Prostate gland (tissue), 2 donors: ENCODE measurements at regions not wholly inside any gene's neighbourhood (a gene's known extent, or its start where the extent isn't known, plus 50 kb on each side); places are given as distances from the start of the nearest gene placed in this dataset.

Experiments
- DNase-seq: peaks from one replicate; pipeline ENCODE4 v3.0.0-alpha.2; 2019; ENCODE audit warnings: low spot score
- H3K27ac ChIP-seq, 2 donors: fragments of 200-600 bp; sonication (generic); 2 replicates each; pipeline ENCODE4 v1.5.1; 2017 to 2019
- H3K27me3 ChIP-seq: fragments of 200-600 bp; sonication (generic); replicated peaks from 2 replicates; pipeline ENCODE4 v1.5.1; 2019; ENCODE audit not compliant: insufficient read depth
- H3K36me3 ChIP-seq, 2 donors: fragments of 200-600 bp; sonication (generic); 1 replicate in 1 of 2; 2 replicates in 1 of 2; pipeline versions ENCODE4 v1.5.1 to v1.8.1; 2017 to 2019
- H3K4me1 ChIP-seq: fragments of 200-600 bp; sonication (generic); replicated peaks from 2 replicates; pipeline ENCODE4 v1.5.1; 2019
- H3K4me3 ChIP-seq, 2 donors: fragments of 200-600 bp; sonication (generic); 2 replicates each; pipeline ENCODE4 v1.5.1; 2017 to 2019
- H3K9me3 ChIP-seq: fragments of 200-600 bp; sonication (generic); 2 replicates; pipeline ENCODE4 v1.5.1; 2017
- POLR2A ChIP-seq: fragments of 450-650 bp; IDR thresholded peaks from one replicate; pipeline ENCODE4 v1.6.1; 2016; ENCODE audit warnings: antibody characterized with exemption, mild to moderate bottlenecking
- POLR2AphosphoS5 ChIP-seq: sonication (generic); formaldehyde crosslinking; IDR thresholded peaks from one replicate; pipeline ENCODE4 v1.6.1; 2017; ENCODE audit warnings: antibody characterized with exemption
- WGBS: methylation state at CpG from one replicate; pipeline ENCODE4 v1.1.5; 2018; 5-methylcytosine and 5-hydroxymethylcytosine counted together
- intact Hi-C: fragments of 100-400 bp; cut with DNase I; formaldehyde crosslinking; loops from one replicate; pipeline ENCODE4 v1.14.2; 2022
- TF ChIP-seq, protein P1 (sequence below), 4 experiments: fragments of 200-600 bp in 2 of 4; fragments of 450-650 bp in 2 of 4; sonication (generic) in 2 of 4; IDR thresholded peaks; 1 replicate in 3 of 4; 2 replicates in 1 of 4; pipeline ENCODE4 v1.5.1; 2016 to 2019; ENCODE audit warnings: antibody characterized with exemption in 4 of 4, mild to moderate bottlenecking in 2 of 4, moderate library complexity in 2 of 4

DNA sequence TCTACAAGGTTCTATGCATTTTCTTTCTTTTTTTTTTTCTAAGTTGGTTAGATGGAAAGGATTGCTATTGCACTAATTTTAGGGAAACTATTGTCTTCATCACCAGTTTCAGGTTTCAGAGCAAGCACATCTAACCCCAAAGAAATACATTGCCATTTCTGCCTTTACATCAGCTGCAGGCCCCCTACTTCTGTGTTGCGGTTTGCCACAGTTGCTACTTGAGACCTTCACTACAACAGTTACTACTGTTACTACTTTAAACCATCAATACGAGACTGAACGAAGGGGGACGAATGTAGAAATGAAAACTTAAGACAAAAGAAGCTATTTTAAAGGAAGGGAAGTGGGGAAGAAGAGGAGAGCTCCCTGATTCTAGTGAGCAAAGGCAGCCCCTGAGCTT lies 256.7 kb upstream of the LCORL start:
- Histone ChIP-seq H3K36me3 (no peaks in the 10 kb centered on the region), H3K27ac (no peak overlapping the region), H3K4me1 (no peaks in the 10 kb centered on the region), H3K27me3 (no peaks in the 10 kb centered on the region), H3K9me3 (no peaks in the 10 kb centered on the region), H3K4me3 (no peak overlapping the region)
- no peak for TF ChIP-seq POLR2A
- no peak for TF ChIP-seq POLR2AphosphoS5
- TF ChIP-seq, protein P1, sequence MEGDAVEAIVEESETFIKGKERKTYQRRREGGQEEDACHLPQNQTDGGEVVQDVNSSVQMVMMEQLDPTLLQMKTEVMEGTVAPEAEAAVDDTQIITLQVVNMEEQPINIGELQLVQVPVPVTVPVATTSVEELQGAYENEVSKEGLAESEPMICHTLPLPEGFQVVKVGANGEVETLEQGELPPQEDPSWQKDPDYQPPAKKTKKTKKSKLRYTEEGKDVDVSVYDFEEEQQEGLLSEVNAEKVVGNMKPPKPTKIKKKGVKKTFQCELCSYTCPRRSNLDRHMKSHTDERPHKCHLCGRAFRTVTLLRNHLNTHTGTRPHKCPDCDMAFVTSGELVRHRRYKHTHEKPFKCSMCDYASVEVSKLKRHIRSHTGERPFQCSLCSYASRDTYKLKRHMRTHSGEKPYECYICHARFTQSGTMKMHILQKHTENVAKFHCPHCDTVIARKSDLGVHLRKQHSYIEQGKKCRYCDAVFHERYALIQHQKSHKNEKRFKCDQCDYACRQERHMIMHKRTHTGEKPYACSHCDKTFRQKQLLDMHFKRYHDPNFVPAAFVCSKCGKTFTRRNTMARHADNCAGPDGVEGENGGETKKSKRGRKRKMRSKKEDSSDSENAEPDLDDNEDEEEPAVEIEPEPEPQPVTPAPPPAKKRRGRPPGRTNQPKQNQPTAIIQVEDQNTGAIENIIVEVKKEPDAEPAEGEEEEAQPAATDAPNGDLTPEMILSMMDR (IDR thresholded peaks at IDR 0.05) = no peak
- WGBS = 79% methylated on average over 4 of the region's 4 CpGs
- intact Hi-C loops = no loop called here
- DNase-seq = no peak

DNA sequence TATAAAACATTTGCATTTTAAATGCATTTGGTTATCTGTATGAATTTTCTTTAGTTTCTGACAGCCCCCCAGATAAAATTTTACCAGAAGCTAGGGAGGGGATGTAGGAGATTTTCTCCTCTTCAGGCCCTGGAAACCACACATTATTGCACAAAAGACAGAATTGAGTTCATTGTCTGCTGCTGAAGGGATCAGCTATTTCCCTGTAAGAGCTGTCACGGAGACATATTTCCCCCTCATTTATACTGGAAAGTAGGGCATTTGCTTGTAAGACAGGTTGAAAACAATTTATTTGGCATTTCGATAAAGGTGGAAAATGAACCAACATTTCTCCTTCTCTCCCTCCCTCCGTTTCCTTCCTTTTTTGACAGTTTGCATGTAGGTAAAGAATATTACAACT lies 241.3 kb upstream of the LCORL start:
- H3K4me1 ChIP-seq = no peaks in the 10 kb centered on the region
- no peaks in the 10 kb centered on the region for H3K27me3 ChIP-seq
- intact Hi-C loops = no loop called here
- H3K36me3 ChIP-seq = no peaks in the 10 kb centered on the region
- WGBS = 77% methylated on average over 3 of the region's 3 CpGs
- TF ChIP-seq, protein P1 (IDR thresholded peaks at IDR 0.05) = no peak
- TF ChIP-seq POLR2AphosphoS5 (no peak), POLR2A (no peak)
- DNase-seq = no peak
- H3K9me3 ChIP-seq = no peaks in the 10 kb centered on the region
- H3K27ac ChIP-seq = no peak overlapping the region
- H3K4me3 ChIP-seq = no peak overlapping the region

DNA sequence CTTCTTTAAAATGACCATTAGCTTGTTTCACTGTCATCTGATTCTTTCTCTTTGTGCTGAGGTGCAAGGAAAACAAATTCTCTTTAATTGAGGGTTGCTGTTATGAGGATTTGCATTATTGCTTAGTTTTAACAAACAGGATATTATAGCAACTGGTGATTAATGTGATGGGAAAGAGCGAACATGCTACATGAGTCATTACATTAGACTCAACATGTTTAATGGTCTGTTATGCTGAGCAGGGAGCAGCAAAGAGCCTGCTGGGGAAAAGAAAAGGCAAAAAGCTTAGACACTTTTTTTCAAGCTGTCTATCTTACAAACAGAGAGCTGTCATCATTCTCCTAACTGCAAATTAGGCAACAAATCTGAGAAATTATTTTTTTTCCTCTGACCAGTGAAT lies 230.5 kb upstream of the LCORL start:
- intact Hi-C loops = no loop called here
- TF ChIP-seq POLR2AphosphoS5 = no peak
- Histone ChIP-seq H3K4me1 (no peaks in the 10 kb centered on the region), H3K27me3 (no peaks in the 10 kb centered on the region), H3K4me3 (no peak overlapping the region), H3K9me3 (no peaks in the 10 kb centered on the region), H3K36me3 (no peaks in the 10 kb centered on the region), H3K27ac (no peak overlapping the region)
- WGBS = 85% methylated on average over 1 of the region's 1 CpG
- DNase-seq = no peak

DNA sequence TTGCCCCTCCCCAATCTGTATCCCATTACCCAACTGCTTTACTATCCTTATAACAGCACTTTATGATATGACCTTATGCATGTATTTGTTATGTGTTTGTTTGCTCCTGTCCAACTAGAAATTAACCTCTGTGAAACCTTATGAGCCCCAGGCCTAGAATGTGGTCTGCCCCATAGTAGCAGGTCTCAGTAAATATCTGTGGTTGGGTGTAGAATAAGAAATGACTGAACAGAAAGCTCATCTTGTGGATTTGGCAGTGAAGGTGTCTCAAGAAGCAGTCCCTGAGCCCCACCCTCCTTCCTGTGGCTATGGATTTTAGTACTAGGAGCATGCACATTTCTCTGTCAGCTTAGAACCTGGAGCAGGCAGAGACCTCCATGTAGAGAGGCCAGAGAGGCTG lies 229.0 kb upstream of the LCORL start:
- Histone ChIP-seq H3K4me1 (no peaks in the 10 kb centered on the region), H3K27me3 (no peaks in the 10 kb centered on the region), H3K4me3 (no peak overlapping the region), H3K36me3 (no peaks in the 10 kb centered on the region), H3K27ac (no peak overlapping the region), H3K9me3 (no peaks in the 10 kb centered on the region)
- TF ChIP-seq, protein P1 (IDR thresholded peaks at IDR 0.05) = no peak
- TF ChIP-seq POLR2A = no peak
- TF ChIP-seq POLR2AphosphoS5 = no peak
- intact Hi-C loops = no loop called here
- DNase-seq = no peak

DNA sequence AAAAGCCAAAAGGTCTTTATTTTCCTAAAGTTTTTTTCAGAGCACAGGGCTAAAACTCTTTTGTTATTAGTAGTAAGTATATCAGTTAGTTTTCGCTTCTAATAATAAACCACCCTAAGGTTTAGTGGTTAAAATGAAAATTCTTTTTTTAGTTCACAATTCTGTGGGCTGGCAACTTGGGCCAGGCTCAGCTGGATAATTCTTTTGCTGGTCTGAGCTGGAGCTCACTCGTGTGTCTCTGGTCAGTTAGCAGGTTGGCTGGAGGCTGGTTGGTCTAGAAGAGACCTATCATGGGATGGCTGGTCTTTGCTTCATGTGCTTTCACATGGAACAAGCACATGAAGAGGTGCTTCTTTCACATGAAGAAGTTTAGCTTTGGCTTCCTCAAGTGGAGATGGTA lies 227.1 kb upstream of the LCORL start:
- intact Hi-C loops = no loop called here
- WGBS = 90% methylated on average over 2 of the region's 2 CpGs
- H3K36me3 ChIP-seq = no peaks in the 10 kb centered on the region
- H3K27ac ChIP-seq = no peak overlapping the region
- H3K4me3 ChIP-seq = no peak overlapping the region
- H3K4me1 ChIP-seq = no peaks in the 10 kb centered on the region
- TF ChIP-seq POLR2A (no peak), POLR2AphosphoS5 (no peak)
- TF ChIP-seq, protein P1 (IDR thresholded peaks at IDR 0.05) = no peak
- H3K9me3 ChIP-seq = no peaks in the 10 kb centered on the region
- no peaks in the 10 kb centered on the region for H3K27me3 ChIP-seq
- DNase-seq = no peak
